OCI-LY3 (cell line): ENCODE measurements at regions not wholly inside any gene's neighbourhood (a gene's known extent, or its start where the extent isn't known, plus 50 kb on each side); places are given as distances from the start of the nearest gene placed in this dataset.
A peak's percentile ranks its signal among the peaks of the same experiment; 100 is the strongest.

Experiments used
- H2AFZ ChIP-seq: fragments of 200-600, 300-600 bp; shearing (Covaris generic); 2 replicates; pipeline ENCODE4 v1.6.0; 2014; ENCODE audit warnings: antibody characterized with exemption, low read depth, low read length
- H3K27ac ChIP-seq: fragments of 200-600, 300-600 bp; sonication (generic); 2 replicates; pipeline ENCODE4 v1.5.1; 2014; ENCODE audit warnings: mild to moderate bottlenecking, low read length, moderate library complexity, mixed read lengths
- H3K27me3 ChIP-seq: fragments of 200-600, 300-600 bp; sonication (generic); 2 replicates; pipeline ENCODE4 v1.6.1; 2014; ENCODE audit warnings: low read depth, low read length, mixed read lengths
- H3K36me3 ChIP-seq: fragments of 200-600, 300-600 bp; sonication (generic); replicated peaks from 2 replicates; pipeline ENCODE3; 2014; ENCODE audit warnings: low read depth, low read length, mixed read lengths
- H3K4me1 ChIP-seq: fragments of 300-600, 200-600 bp; sonication (generic); 2 replicates; pipeline ENCODE4 v1.6.1; 2014; ENCODE audit warnings: low read length, mixed read lengths
- H3K4me2 ChIP-seq: fragments of 200-600, 300-600 bp; sonication (generic); 2 replicates; pipeline ENCODE4 v1.6.1; 2014; ENCODE audit warnings: low read length, mixed read lengths
- H3K4me3 ChIP-seq: fragments of 300-600, 200-600 bp; sonication (generic); 2 replicates; pipeline ENCODE4 v1.5.1; 2014; ENCODE audit warnings: antibody characterized with exemption, mild to moderate bottlenecking, low read length, moderate library complexity
- H3K79me2 ChIP-seq: fragments of 300-600, 200-600 bp; shearing (Covaris generic); 2 replicates; pipeline ENCODE4 v1.6.1; 2014; ENCODE audit warnings: mild to moderate bottlenecking, low read length, mixed read lengths
- H3K9ac ChIP-seq: fragments of 300-600, 200-600 bp; shearing (Covaris generic); 2 replicates; pipeline ENCODE4 v1.6.0; 2014; ENCODE audit warnings: mild to moderate bottlenecking, low read length, moderate library complexity
- H3K9me3 ChIP-seq: fragments of 200-600, 300-600 bp; shearing (Covaris generic); 2 replicates; pipeline ENCODE4 v1.6.1; 2014; ENCODE audit warnings: low read length, mixed read lengths; ENCODE audit not compliant: insufficient read depth
- H4K20me1 ChIP-seq: fragments of 200-600, 300-600 bp; sonication (generic); 2 replicates; pipeline ENCODE4 v1.6.1; 2016; ENCODE audit warnings: low read length, mixed read lengths; ENCODE audit not compliant: insufficient read depth
- EZH2phosphoT487 ChIP-seq: fragments of 200-600 bp; shearing (Covaris generic); IDR thresholded peaks from 2 replicates; pipeline ENCODE4 v1.6.1; 2018; ENCODE audit warnings: antibody characterized with exemption, mixed run types, low read depth
- TF ChIP-seq, protein P1 (sequence below): fragments of 200-600, 300-600 bp; sonication (generic); IDR thresholded peaks from 2 replicates; pipeline ENCODE4 v1.5.1; 2014; ENCODE audit warnings: antibody characterized with exemption, low read length, low read depth

- no peak for TF ChIP-seq EZH2phosphoT487
- TF ChIP-seq, protein P1, sequence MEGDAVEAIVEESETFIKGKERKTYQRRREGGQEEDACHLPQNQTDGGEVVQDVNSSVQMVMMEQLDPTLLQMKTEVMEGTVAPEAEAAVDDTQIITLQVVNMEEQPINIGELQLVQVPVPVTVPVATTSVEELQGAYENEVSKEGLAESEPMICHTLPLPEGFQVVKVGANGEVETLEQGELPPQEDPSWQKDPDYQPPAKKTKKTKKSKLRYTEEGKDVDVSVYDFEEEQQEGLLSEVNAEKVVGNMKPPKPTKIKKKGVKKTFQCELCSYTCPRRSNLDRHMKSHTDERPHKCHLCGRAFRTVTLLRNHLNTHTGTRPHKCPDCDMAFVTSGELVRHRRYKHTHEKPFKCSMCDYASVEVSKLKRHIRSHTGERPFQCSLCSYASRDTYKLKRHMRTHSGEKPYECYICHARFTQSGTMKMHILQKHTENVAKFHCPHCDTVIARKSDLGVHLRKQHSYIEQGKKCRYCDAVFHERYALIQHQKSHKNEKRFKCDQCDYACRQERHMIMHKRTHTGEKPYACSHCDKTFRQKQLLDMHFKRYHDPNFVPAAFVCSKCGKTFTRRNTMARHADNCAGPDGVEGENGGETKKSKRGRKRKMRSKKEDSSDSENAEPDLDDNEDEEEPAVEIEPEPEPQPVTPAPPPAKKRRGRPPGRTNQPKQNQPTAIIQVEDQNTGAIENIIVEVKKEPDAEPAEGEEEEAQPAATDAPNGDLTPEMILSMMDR: no peak
- no peaks in the 10 kb centered on the region for H3K4me1 ChIP-seq
- H3K36me3 ChIP-seq: no peaks in the 10 kb centered on the region
- peaks cover 9% of the 10 kb centered on the region; the same call in 1 of the 2 replicates for H3K27me3 ChIP-seq
- H4K20me1 ChIP-seq: no peaks in the 10 kb centered on the region
- no peak overlapping the region for H3K27ac ChIP-seq
- H3K4me3 ChIP-seq: no peak overlapping the region
- H2AFZ ChIP-seq: no peak overlapping the region
- H3K9ac ChIP-seq: no peak overlapping the region
- H3K79me2 ChIP-seq: no peaks in the 10 kb centered on the region
- H3K4me2 ChIP-seq: no peak overlapping the region
- no peaks in the 10 kb centered on the region for H3K9me3 ChIP-seq
These were observed 234.9 kb downstream of the ENC1 start for GRCh38 chr5:74405593-74405992.

- Histone ChIP-seq H3K27ac (no peak overlapping the region), H3K36me3 (no peaks in the 10 kb centered on the region), H2AFZ (no peak overlapping the region)
These were observed 235.7 kb downstream of the ENC1 start for GRCh38 chr5:74404574-74405508.

GRCh38 chr5:74403771-74404170 lies 236.8 kb downstream of the ENC1 start:
- no peaks in the 10 kb centered on the region for H3K9me3 ChIP-seq
- no peak overlapping the region for H3K4me3 ChIP-seq
- peaks cover 9% of the 10 kb centered on the region; the same call in 1 of the 2 replicates for H3K27me3 ChIP-seq
- no peak overlapping the region for H3K9ac ChIP-seq
- no peaks in the 10 kb centered on the region for H3K4me1 ChIP-seq
- no peak overlapping the region for H2AFZ ChIP-seq
- no peaks in the 10 kb centered on the region for H3K79me2 ChIP-seq
- no peak overlapping the region for H3K27ac ChIP-seq
- no peak overlapping the region for H3K4me2 ChIP-seq
- no peaks in the 10 kb centered on the region for H4K20me1 ChIP-seq
- no peaks in the 10 kb centered on the region for H3K36me3 ChIP-seq
- no peak for TF ChIP-seq EZH2phosphoT487
- TF ChIP-seq, protein P1: no peak

More at GRCh38 chr5:74404574-74405508, 235.7 kb downstream of the ENC1 start:
- TF ChIP-seq EZH2phosphoT487: no peak
- TF ChIP-seq, protein P1: no peak
- Histone ChIP-seq H3K27me3 (peaks cover 9% of the 10 kb centered on the region; the same call in 1 of the 2 replicates), H3K4me3 (no peak overlapping the region), H3K4me2 (no peak overlapping the region), H3K4me1 (no peaks in the 10 kb centered on the region), H3K9me3 (no peaks in the 10 kb centered on the region), H3K9ac (no peak overlapping the region), H3K79me2 (no peaks in the 10 kb centered on the region), H4K20me1 (no peaks in the 10 kb centered on the region)

- Histone ChIP-seq H3K9ac (no peak overlapping the region), H3K4me1 (no peaks in the 10 kb centered on the region), H3K27ac (no peak overlapping the region), H4K20me1 (no peaks in the 10 kb centered on the region), H3K79me2 (no peaks in the 10 kb centered on the region), H3K9me3 (no peaks in the 10 kb centered on the region), H3K27me3 (peaks cover 7% of the 10 kb centered on the region; the same call in 1 of the 2 replicates), H2AFZ (0 out of 2 replicates have a peak overlapping the region, but pooled peaks have one; percentile 30), H3K36me3 (no peaks in the 10 kb centered on the region), H3K4me3 (no peak overlapping the region), H3K4me2 (no peak overlapping the region)
- no peak for TF ChIP-seq EZH2phosphoT487
- TF ChIP-seq, protein P1: no peak
These were observed 238.0 kb downstream of the ENC1 start for GRCh38 chr5:74402553-74402952.
